MM.1S (cell line): ENCODE measurements at regions not wholly inside any gene's neighbourhood (a gene's known extent, or its start where the extent isn't known, plus 50 kb on each side); places are given as distances from the start of the nearest gene placed in this dataset.

Experiments used
- EZH2 ChIP-seq: fragments of 300-600 bp; sonication (generic); optimal IDR thresholded peaks from 2 replicates; pipeline ENCODE3; 2017; ENCODE audit warnings: low read depth, mild to moderate bottlenecking, antibody characterized with exemption, low read length, mixed read lengths
- EZH2phosphoT487 ChIP-seq: fragments of 300-600 bp; sonication (generic); IDR thresholded peaks from 2 replicates; pipeline ENCODE4 v1.6.1; 2018; ENCODE audit warnings: antibody characterized with exemption, low read length
- TF ChIP-seq, protein P1 (sequence below): fragments of 300-600 bp; sonication (generic); IDR thresholded peaks from 2 replicates; pipeline ENCODE4 v1.5.1; 2016; ENCODE audit warnings: antibody characterized with exemption, low read length, mixed read lengths

GRCh38 chr13:107211073-107211472 is 643.1 kb upstream of the ARGLU1 start:
- TF ChIP-seq EZH2phosphoT487 (no peak), EZH2 (no peak)
- TF ChIP-seq, protein P1, sequence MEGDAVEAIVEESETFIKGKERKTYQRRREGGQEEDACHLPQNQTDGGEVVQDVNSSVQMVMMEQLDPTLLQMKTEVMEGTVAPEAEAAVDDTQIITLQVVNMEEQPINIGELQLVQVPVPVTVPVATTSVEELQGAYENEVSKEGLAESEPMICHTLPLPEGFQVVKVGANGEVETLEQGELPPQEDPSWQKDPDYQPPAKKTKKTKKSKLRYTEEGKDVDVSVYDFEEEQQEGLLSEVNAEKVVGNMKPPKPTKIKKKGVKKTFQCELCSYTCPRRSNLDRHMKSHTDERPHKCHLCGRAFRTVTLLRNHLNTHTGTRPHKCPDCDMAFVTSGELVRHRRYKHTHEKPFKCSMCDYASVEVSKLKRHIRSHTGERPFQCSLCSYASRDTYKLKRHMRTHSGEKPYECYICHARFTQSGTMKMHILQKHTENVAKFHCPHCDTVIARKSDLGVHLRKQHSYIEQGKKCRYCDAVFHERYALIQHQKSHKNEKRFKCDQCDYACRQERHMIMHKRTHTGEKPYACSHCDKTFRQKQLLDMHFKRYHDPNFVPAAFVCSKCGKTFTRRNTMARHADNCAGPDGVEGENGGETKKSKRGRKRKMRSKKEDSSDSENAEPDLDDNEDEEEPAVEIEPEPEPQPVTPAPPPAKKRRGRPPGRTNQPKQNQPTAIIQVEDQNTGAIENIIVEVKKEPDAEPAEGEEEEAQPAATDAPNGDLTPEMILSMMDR, result peak; percentile 92
